ENCODE measurements at regions not wholly inside any gene's neighbourhood (a gene's known extent, or its start where the extent isn't known, plus 50 kb on each side); places are given as distances from the start of the nearest gene placed in this dataset.
"Not testable (repeated sequence)": the region's sequence is repeated elsewhere in the genome, so short reads cannot be mapped to it uniquely, and the experiment has no call there.

GRCh38 chr1:22207511-22208267 is 64.8 kb upstream of the WNT4 start:
- Histone ChIP-seq H3K36me3 (ENCODE audit: control insufficient read depth in 1 of 2, insufficient read depth in 2 of 2, low read length in 1 of 2) (no peaks in the 10 kb centered on the region), H3K4me3 (ENCODE audit: low read length in 2 of 2) (no peak overlapping the region), H3K4me1 (ENCODE audit: control insufficient read depth in 1 of 2, insufficient read depth in 2 of 2, low read length in 2 of 2) (no peaks in the 10 kb centered on the region), H3K27me3 (ENCODE audit: control insufficient read depth in 1 of 2, insufficient read depth in 2 of 2, low read length in 1 of 2) (no peaks in the 10 kb centered on the region), H3K27ac (ENCODE audit: low read depth in 1 of 2, low read length in 2 of 2) (no peak overlapping the region), H3K9me3 (ENCODE audit: control insufficient read depth, low read length) (no peaks in the 10 kb centered on the region)
- DNase-seq (peak in 1 of 2 donors; percentile 59), ATAC-seq (ENCODE audit: low FRiP score) (no peak)
- 16 to 18% methylated on average over 23 of the region's 23 CpGs for WGBS, 2 donors
- intact Hi-C loops (cut with DNase I), result no loop called here

- H3K36me3 ChIP-seq (ENCODE audit: control insufficient read depth in 1 of 2, insufficient read depth in 2 of 2, low read length in 1 of 2), result no peaks in the 10 kb centered on the region
- WGBS, 2 donors, result 39% methylated on average over 21 of the region's 21 CpGs
- H3K27ac ChIP-seq (ENCODE audit: low read depth in 1 of 2, low read length in 2 of 2), result no peak overlapping the region
- no peak for ATAC-seq (ENCODE audit: low FRiP score)
- intact Hi-C loops (cut with DNase I), result no loop called here
- peak in 1 of 2 donors; percentile 59 for DNase-seq
- H3K9me3 ChIP-seq (ENCODE audit: control insufficient read depth, low read length), result no peaks in the 10 kb centered on the region
- no peaks in the 10 kb centered on the region for H3K4me1 ChIP-seq (ENCODE audit: control insufficient read depth in 1 of 2, insufficient read depth in 2 of 2, low read length in 2 of 2)
- no peak overlapping the region for H3K4me3 ChIP-seq (ENCODE audit: low read length in 2 of 2)
- H3K27me3 ChIP-seq (ENCODE audit: control insufficient read depth in 1 of 2, insufficient read depth in 2 of 2, low read length in 1 of 2), result no peaks in the 10 kb centered on the region
Measured at GRCh38 chr1:22208268-22208972, 65.5 kb upstream of the WNT4 start.

GRCh38 chr1:22208973-22209378 is 66.1 kb upstream of the WNT4 start:
- DNase-seq (peak in 1 of 2 donors; percentile 62), ATAC-seq (ENCODE audit: low FRiP score) (no peak)
- H3K9me3 ChIP-seq (ENCODE audit: control insufficient read depth, low read length), result no peaks in the 10 kb centered on the region
- H3K27ac ChIP-seq (ENCODE audit: low read depth in 1 of 2, low read length in 2 of 2), result no peak overlapping the region
- no peaks in the 10 kb centered on the region for H3K27me3 ChIP-seq (ENCODE audit: control insufficient read depth in 1 of 2, insufficient read depth in 2 of 2, low read length in 1 of 2)
- intact Hi-C loops (cut with DNase I), result no loop called here
- WGBS, 2 donors, result 34 to 41% methylated on average over 16 of the region's 16 CpGs
- no peaks in the 10 kb centered on the region for H3K36me3 ChIP-seq (ENCODE audit: control insufficient read depth in 1 of 2, insufficient read depth in 2 of 2, low read length in 1 of 2)
- H3K4me1 ChIP-seq (ENCODE audit: control insufficient read depth in 1 of 2, insufficient read depth in 2 of 2, low read length in 2 of 2), result no peaks in the 10 kb centered on the region
- H3K4me3 ChIP-seq (ENCODE audit: low read length in 2 of 2), result no peak overlapping the region

- H3K9me3 ChIP-seq (ENCODE audit: control insufficient read depth, low read length), result no peaks in the 10 kb centered on the region
- H3K4me1 ChIP-seq (ENCODE audit: control insufficient read depth in 1 of 2, insufficient read depth in 2 of 2, low read length in 2 of 2), result no peaks in the 10 kb centered on the region
- no peak overlapping the region for H3K4me3 ChIP-seq (ENCODE audit: low read length in 2 of 2)
- DNase-seq, result peak in 1 of 2 donors; percentile 52
- H3K27ac ChIP-seq (ENCODE audit: low read depth in 1 of 2, low read length in 2 of 2), result no peak overlapping the region
- no peak for ATAC-seq (ENCODE audit: low FRiP score)
- 68 to 71% methylated on average over 12 of the region's 12 CpGs for WGBS, 2 donors
- no peaks in the 10 kb centered on the region for H3K27me3 ChIP-seq (ENCODE audit: control insufficient read depth in 1 of 2, insufficient read depth in 2 of 2, low read length in 1 of 2)
- intact Hi-C loops (cut with DNase I), result no loop called here
- H3K36me3 ChIP-seq (ENCODE audit: control insufficient read depth in 1 of 2, insufficient read depth in 2 of 2, low read length in 1 of 2), result no peaks in the 10 kb centered on the region
Measured at GRCh38 chr1:22210176-22210575, 67.3 kb upstream of the WNT4 start.

- H3K36me3 ChIP-seq (ENCODE audit: control insufficient read depth in 1 of 2, insufficient read depth in 2 of 2, low read length in 1 of 2), result no peaks in the 10 kb centered on the region
- no peak overlapping the region for H3K4me3 ChIP-seq (ENCODE audit: low read length in 2 of 2)
- ATAC-seq (ENCODE audit: low FRiP score) (no peak), DNase-seq (peak in 1 of 2 donors; percentile 22)
- H3K27ac ChIP-seq (ENCODE audit: low read depth in 1 of 2, low read length in 2 of 2), result no peak overlapping the region
- no peaks in the 10 kb centered on the region for H3K9me3 ChIP-seq (ENCODE audit: control insufficient read depth, low read length)
- intact Hi-C loops (cut with DNase I), result no loop called here
- no peaks in the 10 kb centered on the region for H3K27me3 ChIP-seq (ENCODE audit: control insufficient read depth in 1 of 2, insufficient read depth in 2 of 2, low read length in 1 of 2)
- 46 to 50% methylated on average over 7 of the region's 7 CpGs for WGBS, 2 donors
- no peaks in the 10 kb centered on the region for H3K4me1 ChIP-seq (ENCODE audit: control insufficient read depth in 1 of 2, insufficient read depth in 2 of 2, low read length in 2 of 2)
Measured at GRCh38 chr1:22210636-22211035, 67.7 kb upstream of the WNT4 start.

- H3K27me3 ChIP-seq (ENCODE audit: control insufficient read depth in 1 of 2, insufficient read depth in 2 of 2, low read length in 1 of 2); H3K4me3 ChIP-seq (ENCODE audit: low read length in 2 of 2); intact Hi-C loops (cut with DNase I); H3K4me1 ChIP-seq (ENCODE audit: control insufficient read depth in 1 of 2, insufficient read depth in 2 of 2, low read length in 2 of 2); H3K9me3 ChIP-seq (ENCODE audit: control insufficient read depth, low read length); ATAC-seq (ENCODE audit: low FRiP score); H3K27ac ChIP-seq (ENCODE audit: low read depth in 1 of 2, low read length in 2 of 2); H3K36me3 ChIP-seq (ENCODE audit: control insufficient read depth in 1 of 2, insufficient read depth in 2 of 2, low read length in 1 of 2): not testable (repeated sequence)
- DNase-seq, result peak in 1 of 2 donors; percentile 16
- 77 to 86% methylated on average over 6 of the region's 6 CpGs for WGBS, 2 donors
Measured at GRCh38 chr1:22211459-22211858, 68.6 kb upstream of the WNT4 start.

GRCh38 chr1:22212400-22213233 is 69.7 kb upstream of the WNT4 start:
- WGBS, 2 donors, result 39 to 43% methylated on average over 18 to 20 of the region's 20 CpGs
- Histone ChIP-seq H3K27me3 (ENCODE audit: control insufficient read depth in 1 of 2, insufficient read depth in 2 of 2, low read length in 1 of 2) (no peaks in the 10 kb centered on the region), H3K36me3 (ENCODE audit: control insufficient read depth in 1 of 2, insufficient read depth in 2 of 2, low read length in 1 of 2) (no peaks in the 10 kb centered on the region), H3K4me1 (ENCODE audit: control insufficient read depth in 1 of 2, insufficient read depth in 2 of 2, low read length in 2 of 2) (no peaks in the 10 kb centered on the region), H3K9me3 (ENCODE audit: control insufficient read depth, low read length) (no peaks in the 10 kb centered on the region), H3K4me3 (ENCODE audit: low read length in 2 of 2) (no peak overlapping the region), H3K27ac (ENCODE audit: low read depth in 1 of 2, low read length in 2 of 2) (no peak overlapping the region)
- intact Hi-C loops (cut with DNase I), result no loop called here
- ATAC-seq (ENCODE audit: low FRiP score) (no peak), DNase-seq (peak in 1 of 2 donors; percentile 34)

GRCh38 chr1:22216210-22216883 is 73.5 kb upstream of the WNT4 start:
- ATAC-seq (ENCODE audit: low FRiP score) (no peak), DNase-seq (peak in 1 of 2 donors; percentile 68)
- no peak overlapping the region for H3K27ac ChIP-seq (ENCODE audit: low read depth in 1 of 2, low read length in 2 of 2)
- no peaks in the 10 kb centered on the region for H3K4me1 ChIP-seq (ENCODE audit: control insufficient read depth in 1 of 2, insufficient read depth in 2 of 2, low read length in 2 of 2)
- H3K9me3 ChIP-seq (ENCODE audit: control insufficient read depth, low read length), result peaks cover under 1% of the 10 kb centered on the region
- intact Hi-C loops (cut with DNase I), result no loop called here
- no peak overlapping the region for H3K4me3 ChIP-seq (ENCODE audit: low read length in 2 of 2)
- no peaks in the 10 kb centered on the region for H3K36me3 ChIP-seq (ENCODE audit: control insufficient read depth in 1 of 2, insufficient read depth in 2 of 2, low read length in 1 of 2)
- WGBS, 2 donors, result 29 to 32% methylated on average over 12 of the region's 12 CpGs
- no peaks in the 10 kb centered on the region for H3K27me3 ChIP-seq (ENCODE audit: control insufficient read depth in 1 of 2, insufficient read depth in 2 of 2, low read length in 1 of 2)

All from aorta (tissue), 5 donors.